ENCODE measurements at regions not wholly inside any gene's neighbourhood (a gene's known extent, or its start where the extent isn't known, plus 50 kb on each side); places are given as distances from the start of the nearest gene placed in this dataset.

DNA sequence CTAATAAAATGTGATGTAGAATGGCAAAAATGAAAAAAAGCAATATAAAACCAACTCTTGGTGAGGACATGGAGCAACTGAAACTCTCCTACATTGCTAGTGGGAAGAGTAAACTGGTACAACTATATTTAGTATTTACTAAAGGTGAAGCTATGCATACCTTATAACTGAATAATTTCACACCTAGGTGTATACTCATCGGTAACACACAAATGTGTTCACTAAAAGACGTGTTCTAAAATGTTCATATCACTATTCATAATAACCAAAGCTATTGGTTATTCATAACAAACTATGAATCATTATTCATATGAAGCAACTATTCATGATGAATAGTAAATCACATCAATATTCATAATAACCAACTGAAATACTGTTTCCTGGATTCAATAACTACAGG, 1030.3 kb downstream of the ROBO2 start:
- TF ChIP-seq POLR2A (IDR thresholded peaks at IDR 0.05) (no peak), EP300 (IDR thresholded peaks at IDR 0.05) (no peak)
- TF ChIP-seq, protein P1, sequence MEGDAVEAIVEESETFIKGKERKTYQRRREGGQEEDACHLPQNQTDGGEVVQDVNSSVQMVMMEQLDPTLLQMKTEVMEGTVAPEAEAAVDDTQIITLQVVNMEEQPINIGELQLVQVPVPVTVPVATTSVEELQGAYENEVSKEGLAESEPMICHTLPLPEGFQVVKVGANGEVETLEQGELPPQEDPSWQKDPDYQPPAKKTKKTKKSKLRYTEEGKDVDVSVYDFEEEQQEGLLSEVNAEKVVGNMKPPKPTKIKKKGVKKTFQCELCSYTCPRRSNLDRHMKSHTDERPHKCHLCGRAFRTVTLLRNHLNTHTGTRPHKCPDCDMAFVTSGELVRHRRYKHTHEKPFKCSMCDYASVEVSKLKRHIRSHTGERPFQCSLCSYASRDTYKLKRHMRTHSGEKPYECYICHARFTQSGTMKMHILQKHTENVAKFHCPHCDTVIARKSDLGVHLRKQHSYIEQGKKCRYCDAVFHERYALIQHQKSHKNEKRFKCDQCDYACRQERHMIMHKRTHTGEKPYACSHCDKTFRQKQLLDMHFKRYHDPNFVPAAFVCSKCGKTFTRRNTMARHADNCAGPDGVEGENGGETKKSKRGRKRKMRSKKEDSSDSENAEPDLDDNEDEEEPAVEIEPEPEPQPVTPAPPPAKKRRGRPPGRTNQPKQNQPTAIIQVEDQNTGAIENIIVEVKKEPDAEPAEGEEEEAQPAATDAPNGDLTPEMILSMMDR (IDR thresholded peaks at IDR 0.05): no peak
